ENCODE measurements at regions not wholly inside any gene's neighbourhood (a gene's known extent, or its start where the extent isn't known, plus 50 kb on each side); places are given as distances from the start of the nearest gene placed in this dataset.
A peak's percentile ranks its signal among the peaks of the same experiment; 100 is the strongest.

DNA sequence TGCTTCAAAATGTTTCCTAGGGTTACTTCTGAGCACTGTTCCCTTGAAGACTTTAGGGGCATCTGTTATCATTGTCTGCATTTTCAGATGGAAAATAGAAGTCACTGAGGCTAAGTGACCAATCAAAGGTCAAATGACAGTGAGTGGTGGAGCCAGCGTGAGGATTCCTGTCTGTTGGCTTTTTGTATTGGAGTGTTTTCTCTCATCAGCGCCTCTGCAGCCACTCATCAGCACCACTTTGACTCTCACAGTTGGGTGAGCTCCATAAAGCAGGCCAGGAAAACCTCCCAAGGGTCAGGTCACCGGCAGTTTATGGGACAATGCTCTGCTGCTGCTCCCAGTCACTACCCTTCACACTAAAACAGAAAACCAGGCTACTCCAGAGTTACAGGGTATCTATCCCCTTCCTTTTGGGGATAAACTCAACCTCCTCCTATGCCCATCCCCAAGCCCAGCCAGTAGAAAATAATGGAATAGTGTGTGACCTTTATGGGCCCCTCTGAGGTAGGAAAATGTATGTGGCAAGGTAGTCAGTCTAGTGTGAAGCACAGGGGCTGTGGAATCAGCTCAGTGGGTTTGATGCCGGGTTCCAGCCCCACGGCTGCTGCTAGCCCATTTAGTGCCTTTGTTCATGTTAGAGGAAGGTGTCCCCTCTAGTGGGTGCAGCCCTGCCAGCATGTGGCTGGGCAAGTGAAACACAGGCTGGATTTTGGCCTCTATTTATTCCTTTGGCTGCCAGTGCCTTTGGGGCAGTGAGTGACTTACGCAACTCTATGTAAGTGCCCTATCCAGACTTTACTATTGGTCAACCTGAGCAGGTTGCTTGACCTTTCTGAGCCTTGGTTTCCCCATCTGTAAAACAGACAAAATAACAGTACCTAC lies 133.8 kb upstream of the CPM start:
- peak in 1 of 2 donors; percentile 26 for ATAC-seq (ENCODE audit: low FRiP score in 2 of 2)
- DNase-seq: peak in 1 of 2 donors; percentile 40
- 70 to 84% methylated on average over 6 of the region's 6 CpGs for WGBS, 2 donors
- Histone ChIP-seq H3K9me3 (no peaks in the 10 kb centered on the region), H3K27me3 (no peaks in the 10 kb centered on the region), H3K27ac (peak overlapping the region in 2 of 4 donors; percentile 58 to 69), H3K4me1 (peaks cover under 1 to 54% (median 34%) of the 10 kb centered on the region in 4 donors), H3K4me3 (no peak overlapping the region), H3K36me3 (no peaks in the 10 kb centered on the region)
- TF ChIP-seq, protein P1, sequence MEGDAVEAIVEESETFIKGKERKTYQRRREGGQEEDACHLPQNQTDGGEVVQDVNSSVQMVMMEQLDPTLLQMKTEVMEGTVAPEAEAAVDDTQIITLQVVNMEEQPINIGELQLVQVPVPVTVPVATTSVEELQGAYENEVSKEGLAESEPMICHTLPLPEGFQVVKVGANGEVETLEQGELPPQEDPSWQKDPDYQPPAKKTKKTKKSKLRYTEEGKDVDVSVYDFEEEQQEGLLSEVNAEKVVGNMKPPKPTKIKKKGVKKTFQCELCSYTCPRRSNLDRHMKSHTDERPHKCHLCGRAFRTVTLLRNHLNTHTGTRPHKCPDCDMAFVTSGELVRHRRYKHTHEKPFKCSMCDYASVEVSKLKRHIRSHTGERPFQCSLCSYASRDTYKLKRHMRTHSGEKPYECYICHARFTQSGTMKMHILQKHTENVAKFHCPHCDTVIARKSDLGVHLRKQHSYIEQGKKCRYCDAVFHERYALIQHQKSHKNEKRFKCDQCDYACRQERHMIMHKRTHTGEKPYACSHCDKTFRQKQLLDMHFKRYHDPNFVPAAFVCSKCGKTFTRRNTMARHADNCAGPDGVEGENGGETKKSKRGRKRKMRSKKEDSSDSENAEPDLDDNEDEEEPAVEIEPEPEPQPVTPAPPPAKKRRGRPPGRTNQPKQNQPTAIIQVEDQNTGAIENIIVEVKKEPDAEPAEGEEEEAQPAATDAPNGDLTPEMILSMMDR (IDR thresholded peaks at IDR 0.05): peak in 1 of 6 experiments; percentile 4
- no peak for TF ChIP-seq EP300 (IDR thresholded peaks at IDR 0.05)

DNA sequence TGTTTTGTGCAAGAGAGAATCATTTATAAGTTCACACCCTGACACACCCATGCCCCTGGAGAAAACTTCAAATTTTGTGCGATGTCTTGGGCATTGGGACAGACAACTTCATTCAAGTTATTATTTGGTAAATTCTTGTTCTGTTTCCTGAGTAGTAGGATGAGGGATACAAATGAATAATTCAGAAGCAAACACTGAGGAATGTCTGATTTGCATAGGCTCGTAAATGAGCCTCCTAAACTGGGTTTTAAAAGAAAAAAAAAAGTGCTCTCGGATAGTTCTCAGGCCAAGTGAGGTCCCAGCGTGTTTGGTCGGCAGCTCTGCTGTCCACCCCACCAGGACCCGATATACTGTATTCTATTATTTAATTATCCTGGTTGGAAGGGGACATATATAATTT lies 134.7 kb upstream of the CPM start:
- no peak for TF ChIP-seq EP300 (IDR thresholded peaks at IDR 0.05)
- TF ChIP-seq, protein P1 (IDR thresholded peaks at IDR 0.05): no peak
- TF ChIP-seq POLR2AphosphoS5 (IDR thresholded peaks at IDR 0.05): no peak
- no peak for TF ChIP-seq POLR2A (IDR thresholded peaks at IDR 0.05)
- Histone ChIP-seq H3K4me1 (peaks cover 0 to 44% (median 26%) of the 10 kb centered on the region in 4 donors), H3K9me3 (no peaks in the 10 kb centered on the region), H3K27me3 (no peaks in the 10 kb centered on the region), H3K4me3 (peak overlapping the region in 1 of 4 donors; percentile 1), H3K36me3 (no peaks in the 10 kb centered on the region), H3K27ac (peak overlapping the region in 3 of 4 donors; percentile 2 to 49 (median 14))
- ATAC-seq (ENCODE audit: low FRiP score in 2 of 2) (no peak), DNase-seq (no peak)
- WGBS, 2 donors: 82 to 83% methylated on average over 6 of the region's 6 CpGs

DNA sequence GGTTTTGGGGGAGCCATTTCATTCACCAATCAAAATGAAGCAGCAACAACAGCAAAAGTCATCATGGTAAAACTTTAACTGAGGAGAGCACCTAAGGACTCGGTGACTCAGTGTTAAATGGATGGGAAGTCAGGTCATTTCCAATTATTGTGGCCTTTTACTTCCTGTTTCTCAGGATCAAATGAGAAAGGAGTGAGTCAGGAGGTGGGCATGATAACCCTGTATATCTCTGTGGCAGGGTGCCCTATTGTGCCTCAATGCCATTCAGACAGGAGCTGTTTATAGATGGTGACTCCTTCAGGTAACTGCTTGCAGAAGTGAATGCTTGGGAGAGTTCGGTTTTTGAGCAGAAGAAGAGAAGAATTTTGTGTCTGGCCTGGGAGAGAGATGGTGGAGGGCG lies 135.5 kb upstream of the CPM start:
- ATAC-seq (ENCODE audit: low FRiP score in 2 of 2): peak; percentile 47 to 50
- H3K27me3 ChIP-seq: no peaks in the 10 kb centered on the region
- peak overlapping the region in 1 of 4 donors; percentile 1 for H3K4me3 ChIP-seq
- WGBS, 2 donors: 57 to 70% methylated on average over 3 of the region's 3 CpGs
- peak in 1 of 2 donors; percentile 52 for DNase-seq
- H3K27ac ChIP-seq: peak overlapping the region in 2 of 4 donors; percentile 39 to 49
- H3K9me3 ChIP-seq: no peaks in the 10 kb centered on the region
- H3K36me3 ChIP-seq: no peaks in the 10 kb centered on the region
- peaks cover 0 to 40% (median 25%) of the 10 kb centered on the region in 4 donors for H3K4me1 ChIP-seq
- peak in 2 of 4 donors; percentile 66 to 94 for TF ChIP-seq EP300 (IDR thresholded peaks at IDR 0.05)
- peak; percentile 24 to 60 for TF ChIP-seq POLR2AphosphoS5 (IDR thresholded peaks at IDR 0.05)
- TF ChIP-seq, protein P1 (IDR thresholded peaks at IDR 0.05): no peak
- no peak for TF ChIP-seq POLR2A (IDR thresholded peaks at IDR 0.05)

DNA sequence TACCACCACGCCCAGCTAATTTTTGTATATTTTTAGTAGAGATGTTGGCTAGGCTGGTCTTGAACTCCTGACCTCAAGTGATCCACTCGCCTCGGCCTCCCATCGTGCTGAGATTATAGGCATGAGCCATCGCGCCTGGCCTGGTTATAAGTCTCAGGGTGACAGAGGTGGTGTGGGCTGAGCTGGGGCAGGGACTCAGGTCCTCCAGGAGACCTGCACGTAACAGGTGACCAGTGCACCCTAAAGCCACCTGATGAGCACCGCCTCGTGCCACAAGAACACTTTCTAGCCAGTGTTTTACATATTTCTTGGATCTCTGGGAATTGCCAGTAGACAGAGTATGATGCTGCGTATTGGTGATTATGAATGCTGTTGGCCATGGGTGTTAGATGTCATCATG lies 136.5 kb upstream of the CPM start:
- Histone ChIP-seq H3K36me3 (no peaks in the 10 kb centered on the region), H3K4me3 (no peak overlapping the region), H3K4me1 (peaks cover 0 to 40% (median 25%) of the 10 kb centered on the region in 4 donors), H3K27ac (no peak overlapping the region), H3K27me3 (no peaks in the 10 kb centered on the region), H3K9me3 (no peaks in the 10 kb centered on the region)
- ATAC-seq (ENCODE audit: low FRiP score in 2 of 2) (no peak), DNase-seq (no peak)
- WGBS, 2 donors: 83 to 85% methylated on average over 10 of the region's 10 CpGs
- TF ChIP-seq POLR2AphosphoS5 (IDR thresholded peaks at IDR 0.05): no peak
- TF ChIP-seq EP300 (IDR thresholded peaks at IDR 0.05): no peak
- TF ChIP-seq POLR2A (IDR thresholded peaks at IDR 0.05): no peak
- TF ChIP-seq, protein P1 (IDR thresholded peaks at IDR 0.05): no peak
